ENCODE measurements at regions not wholly inside any gene's neighbourhood (a gene's known extent, or its start where the extent isn't known, plus 50 kb on each side); places are given as distances from the start of the nearest gene placed in this dataset.

GRCh38 chr11:41985799-41986198, 526.3 kb upstream of the LRRC4C start:
- H3K27ac ChIP-seq, result no peak overlapping the region
- H3K4me3 ChIP-seq, result no peak overlapping the region
- no peaks in the 10 kb centered on the region for H3K9me3 ChIP-seq
- H3K4me1 ChIP-seq, result no peaks in the 10 kb centered on the region
- no peaks in the 10 kb centered on the region for H3K36me3 ChIP-seq
- no peaks in the 10 kb centered on the region for H3K27me3 ChIP-seq
- no peak for TF ChIP-seq POLR2A (IDR thresholded peaks at IDR 0.05)
- intact Hi-C loops (cut with DNase I; ENCODE audit: low total_unique reads), result no loop called here
- no peak for DNase-seq (ENCODE audit: low spot score in 2 of 2)

- no peak for TF ChIP-seq POLR2A (IDR thresholded peaks at IDR 0.05)
- TF ChIP-seq POLR2AphosphoS5 (IDR thresholded peaks at IDR 0.05), result no peak
- TF ChIP-seq CTCF (IDR thresholded peaks at IDR 0.05), result no peak
- DNase-seq (ENCODE audit: low spot score in 2 of 2), result no peak
- Histone ChIP-seq H3K4me3 (no peak overlapping the region), H3K27me3 (no peaks in the 10 kb centered on the region), H3K9me3 (no peaks in the 10 kb centered on the region), H3K36me3 (no peaks in the 10 kb centered on the region), H3K4me1 (no peaks in the 10 kb centered on the region), H3K27ac (no peak overlapping the region)
- intact Hi-C loops (cut with DNase I; ENCODE audit: low total_unique reads), result no loop called here
These were observed 529.6 kb upstream of the LRRC4C start for GRCh38 chr11:41988951-41989572.

GRCh38 chr11:41989823-41990380, 530.5 kb upstream of the LRRC4C start:
- TF ChIP-seq POLR2A (IDR thresholded peaks at IDR 0.05) (no peak), POLR2AphosphoS5 (IDR thresholded peaks at IDR 0.05) (no peak), CTCF (IDR thresholded peaks at IDR 0.05) (no peak)
- H3K4me3 ChIP-seq, result no peak overlapping the region
- no peaks in the 10 kb centered on the region for H3K36me3 ChIP-seq
- no peaks in the 10 kb centered on the region for H3K9me3 ChIP-seq
- H3K27ac ChIP-seq, result no peak overlapping the region
- H3K4me1 ChIP-seq, result no peaks in the 10 kb centered on the region
- intact Hi-C loops (cut with DNase I; ENCODE audit: low total_unique reads), result no loop called here
- no peak for DNase-seq (ENCODE audit: low spot score in 2 of 2)
- no peaks in the 10 kb centered on the region for H3K27me3 ChIP-seq

GRCh38 chr11:41996533-41996932, 537.1 kb upstream of the LRRC4C start:
- H3K4me1 ChIP-seq, result no peaks in the 10 kb centered on the region
- no peak for TF ChIP-seq POLR2A (IDR thresholded peaks at IDR 0.05)
- intact Hi-C loops (cut with DNase I; ENCODE audit: low total_unique reads), result no loop called here
- no peaks in the 10 kb centered on the region for H3K27me3 ChIP-seq
- H3K27ac ChIP-seq, result no peak overlapping the region
- no peaks in the 10 kb centered on the region for H3K9me3 ChIP-seq
- H3K36me3 ChIP-seq, result no peaks in the 10 kb centered on the region
- H3K4me3 ChIP-seq, result no peak overlapping the region
- DNase-seq (ENCODE audit: low spot score in 2 of 2), result no peak

- intact Hi-C loops (cut with DNase I; ENCODE audit: low total_unique reads), result no loop called here
- Histone ChIP-seq H3K4me1 (no peaks in the 10 kb centered on the region), H3K27ac (no peak overlapping the region), H3K27me3 (no peaks in the 10 kb centered on the region), H3K36me3 (no peaks in the 10 kb centered on the region), H3K9me3 (no peaks in the 10 kb centered on the region), H3K4me3 (no peak overlapping the region)
- no peak for DNase-seq (ENCODE audit: low spot score in 2 of 2)
- TF ChIP-seq POLR2AphosphoS5 (IDR thresholded peaks at IDR 0.05), result no peak
- TF ChIP-seq POLR2A (IDR thresholded peaks at IDR 0.05), result no peak
- no peak for TF ChIP-seq CTCF (IDR thresholded peaks at IDR 0.05)
These were observed 538.5 kb upstream of the LRRC4C start for GRCh38 chr11:41997844-41998401.

GRCh38 chr11:41999066-41999465, 539.6 kb upstream of the LRRC4C start:
- intact Hi-C loops (cut with DNase I; ENCODE audit: low total_unique reads), result no loop called here
- H3K4me3 ChIP-seq, result no peak overlapping the region
- TF ChIP-seq POLR2AphosphoS5 (IDR thresholded peaks at IDR 0.05) (no peak), POLR2A (IDR thresholded peaks at IDR 0.05) (no peak), CTCF (IDR thresholded peaks at IDR 0.05) (no peak)
- H3K4me1 ChIP-seq, result no peaks in the 10 kb centered on the region
- no peaks in the 10 kb centered on the region for H3K9me3 ChIP-seq
- no peak for DNase-seq (ENCODE audit: low spot score in 2 of 2)
- no peak overlapping the region for H3K27ac ChIP-seq
- no peaks in the 10 kb centered on the region for H3K27me3 ChIP-seq
- no peaks in the 10 kb centered on the region for H3K36me3 ChIP-seq
